HEK293T (cell line): ENCODE measurements at regions not wholly inside any gene's neighbourhood (a gene's known extent, or its start where the extent isn't known, plus 50 kb on each side); places are given as distances from the start of the nearest gene placed in this dataset.

Experiments
- ARNT ChIP-seq: fragments of 450-650 bp; IDR thresholded peaks from 2 replicates; pipeline ENCODE4 v1.6.1; 2017; ENCODE audit warnings: mild to moderate bottlenecking
- FOXA1 ChIP-seq: fragments of 450-650 bp; IDR thresholded peaks from 2 replicates; pipeline ENCODE4 v1.6.1; 2016; ENCODE audit warnings: mild to moderate bottlenecking
- FOXM1 ChIP-seq: fragments of 450-650 bp; IDR thresholded peaks from 2 replicates; pipeline ENCODE4 v1.6.1; 2017; ENCODE audit warnings: mild to moderate bottlenecking, borderline replicate concordance
- HDGF ChIP-seq: fragments of 450-650 bp; IDR thresholded peaks from 2 replicates; pipeline ENCODE4 v1.6.1; 2017; ENCODE audit warnings: antibody characterized with exemption, borderline replicate concordance
- SUZ12 ChIP-seq: fragments of 450-650 bp; IDR thresholded peaks from 2 replicates; pipeline ENCODE4 v1.6.1; 2016; ENCODE audit warnings: mild to moderate bottlenecking
- ZNF384 ChIP-seq: fragments of 450-650 bp; IDR thresholded peaks from 2 replicates; pipeline ENCODE4 v1.6.1; 2016

GRCh38 chr16:51960931-51961330 lies 586.0 kb downstream of the TOX3 start:
- TF ChIP-seq SUZ12 (no peak), ARNT (no peak), ZNF384 (no peak), FOXA1 (no peak), HDGF (no peak), FOXM1 (no peak)
